GM06990 (cell line): ENCODE measurements at regions not wholly inside any gene's neighbourhood (a gene's known extent, or its start where the extent isn't known, plus 50 kb on each side); places are given as distances from the start of the nearest gene placed in this dataset.
A peak's percentile ranks its signal among the peaks of the same experiment; 100 is the strongest.

Source experiments
- DNase-seq: peaks from one replicate; pipeline ENCODE4 v3.0.0-alpha.2; 2011; ENCODE audit not compliant: insufficient read length; ENCODE audit errors: extremely low read depth
- H3K27me3 ChIP-seq: replicated peaks from 2 replicates; pipeline ENCODE4 v1.6.0; 2011; ENCODE audit warnings: low read length; ENCODE audit not compliant: control insufficient read depth, insufficient read depth
- H3K36me3 ChIP-seq: 2 replicates; pipeline ENCODE4 v1.5.1; 2011; ENCODE audit warnings: low read length; ENCODE audit not compliant: control insufficient read depth, insufficient read depth
- H3K4me3 ChIP-seq: replicated peaks from 2 replicates; pipeline ENCODE4 v1.5.1; 2011; ENCODE audit warnings: low read depth, mild to moderate bottlenecking, control low read depth, low read length
- CTCF ChIP-seq: IDR thresholded peaks from 2 replicates; pipeline ENCODE4 v1.5.1; 2011; ENCODE audit warnings: low read length, control low read depth, mild to moderate bottlenecking, inconsistent platforms; ENCODE audit not compliant: insufficient read depth, poor library complexity, severe bottlenecking

GRCh38 chr5:34526682-34527305 is 129.3 kb upstream of the RAI14 start:
- DNase-seq, result peak; percentile 9
- Histone ChIP-seq H3K27me3 (no peaks in the 10 kb centered on the region), H3K4me3 (no peak overlapping the region), H3K36me3 (no peaks in the 10 kb centered on the region)
- no peak for TF ChIP-seq CTCF

- H3K4me3 ChIP-seq, result no peak overlapping the region
- no peak for DNase-seq
- H3K27me3 ChIP-seq, result no peaks in the 10 kb centered on the region
- no peaks in the 10 kb centered on the region for H3K36me3 ChIP-seq
- no peak for TF ChIP-seq CTCF
Measured at GRCh38 chr5:34529581-34530331, 126.4 kb upstream of the RAI14 start.

DNA sequence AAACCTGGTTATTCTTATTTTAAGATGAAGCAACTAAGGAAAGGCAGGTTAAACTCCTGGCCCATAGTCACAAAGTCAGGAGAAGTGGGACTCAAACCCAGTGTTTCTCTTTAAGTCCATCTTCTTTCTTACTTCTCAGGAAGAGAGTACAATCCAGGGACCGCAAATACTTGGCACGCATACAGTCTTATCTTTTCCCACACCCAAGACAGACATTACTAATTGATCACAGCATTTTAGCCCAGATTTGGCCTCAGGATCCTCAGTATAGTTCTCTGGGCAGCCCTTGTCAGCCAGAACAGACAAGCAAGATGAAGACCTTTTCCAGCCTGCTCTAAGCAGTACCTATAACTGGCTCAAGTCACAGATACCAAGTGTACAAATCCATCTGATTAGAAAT is 125.5 kb upstream of the RAI14 start:
- no peak for TF ChIP-seq CTCF
- no peaks in the 10 kb centered on the region for H3K36me3 ChIP-seq
- no peaks in the 10 kb centered on the region for H3K27me3 ChIP-seq
- no peak for DNase-seq
- no peak overlapping the region for H3K4me3 ChIP-seq

GRCh38 chr5:34531751-34532360 is 124.3 kb upstream of the RAI14 start:
- no peak for TF ChIP-seq CTCF
- no peak for DNase-seq
- Histone ChIP-seq H3K27me3 (no peaks in the 10 kb centered on the region), H3K4me3 (no peak overlapping the region), H3K36me3 (no peaks in the 10 kb centered on the region)

DNA sequence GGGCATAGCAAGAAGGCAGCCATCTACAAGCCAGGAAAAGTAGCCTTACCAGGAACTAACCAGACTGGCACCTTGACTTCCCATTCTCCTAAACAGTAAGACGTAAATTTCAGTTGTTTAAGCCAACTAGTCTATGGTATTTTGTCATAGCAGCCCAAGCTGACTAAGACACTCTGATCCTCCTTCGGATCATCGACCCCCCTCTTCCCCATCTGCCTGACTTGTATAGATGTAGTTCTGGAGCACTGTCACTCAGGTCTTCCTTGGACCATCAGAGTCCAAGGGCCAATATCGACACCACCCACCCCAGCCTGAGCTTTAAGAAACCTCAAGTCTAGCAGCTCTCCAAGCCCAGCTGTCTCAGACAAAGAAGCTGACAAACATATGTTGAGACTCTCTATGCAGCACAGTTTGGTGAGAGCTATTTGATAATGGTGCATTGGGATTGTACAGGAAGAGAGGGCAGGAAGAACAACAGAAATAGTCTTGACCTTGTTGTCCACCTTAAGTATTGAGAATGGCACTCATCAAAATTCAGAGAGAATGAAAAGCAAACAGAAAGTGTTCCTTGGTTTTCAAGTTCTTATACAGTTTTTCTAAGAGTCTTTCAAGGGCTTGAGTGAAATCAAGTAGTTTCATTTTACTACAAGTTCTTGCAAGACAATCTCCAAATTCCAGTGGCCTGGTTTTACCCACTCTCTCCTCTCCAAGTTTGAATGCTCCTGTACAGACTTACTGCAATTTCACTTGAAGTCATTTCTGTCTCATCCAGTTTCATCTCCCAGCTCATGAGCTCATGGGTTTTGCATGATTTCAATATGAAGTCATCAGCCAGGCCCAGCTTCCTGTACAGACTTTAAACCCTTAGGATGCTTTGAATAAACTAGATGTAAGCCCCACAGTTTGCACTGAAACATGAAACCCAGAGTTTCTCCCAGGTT is 122.3 kb upstream of the RAI14 start:
- DNase-seq, result peak; percentile 60
- Histone ChIP-seq H3K4me3 (no peak overlapping the region), H3K27me3 (no peaks in the 10 kb centered on the region), H3K36me3 (no peaks in the 10 kb centered on the region)
- TF ChIP-seq CTCF, result no peak
